GM12874 (cell line): ENCODE measurements at regions not wholly inside any gene's neighbourhood (a gene's known extent, or its start where the extent isn't known, plus 50 kb on each side); places are given as distances from the start of the nearest gene placed in this dataset.
A peak's percentile ranks its signal among the peaks of the same experiment; 100 is the strongest.

Experiments
- CTCF ChIP-seq: IDR thresholded peaks from 2 replicates; pipeline ENCODE4 v1.5.1; 2011; ENCODE audit warnings: low read depth, mild to moderate bottlenecking, control low read depth, low read length, moderate library complexity; ENCODE audit not compliant: insufficient read depth

- no peak for TF ChIP-seq CTCF
These were observed 58.4 kb downstream of the SLC25A47 start for GRCh38 chr14:100381395-100382105.

GRCh38 chr14:100382106-100382455 is 58.9 kb downstream of the SLC25A47 start:
- TF ChIP-seq CTCF: no peak

- peak; percentile 90 for TF ChIP-seq CTCF
These were observed 60.6 kb downstream of the SLC25A47 start for GRCh38 chr14:100383727-100384158.

GRCh38 chr14:100384277-100384676 is 61.1 kb downstream of the SLC25A47 start:
- TF ChIP-seq CTCF: no peak

- no peak for TF ChIP-seq CTCF
These were observed 62.0 kb downstream of the SLC25A47 start for GRCh38 chr14:100384819-100385813.

GRCh38 chr14:100386121-100386520 is 63.0 kb downstream of the SLC25A47 start:
- TF ChIP-seq CTCF: no peak

- TF ChIP-seq CTCF: no peak
These were observed 63.7 kb downstream of the SLC25A47 start for GRCh38 chr14:100386846-100387245.
